ENCODE measurements at regions not wholly inside any gene's neighbourhood (a gene's known extent, or its start where the extent isn't known, plus 50 kb on each side); places are given as distances from the start of the nearest gene placed in this dataset.
"Not testable (repeated sequence)": the region's sequence is repeated elsewhere in the genome, so short reads cannot be mapped to it uniquely, and the experiment has no call there.

- Histone ChIP-seq H3K9me3 (replicated peaks; ENCODE audit: control insufficient read depth, insufficient read depth, low read length) (no peaks in the 10 kb centered on the region), H3K9ac (replicated peaks; ENCODE audit: extremely low read depth, insufficient read depth, low read length) (no peak overlapping the region), H4K20me1 (replicated peaks; ENCODE audit: control insufficient read depth, extremely low read depth, insufficient read depth, low read length) (no peaks in the 10 kb centered on the region), H3K27ac (ENCODE audit: insufficient read depth, low read depth, low read length) (no peak overlapping the region), H3K4me1 (ENCODE audit: control insufficient read depth, extremely low read depth, insufficient read depth, low read length) (no peaks in the 10 kb centered on the region), H3K4me2 (ENCODE audit: insufficient read depth, low read length) (no peak overlapping the region), H2AFZ (ENCODE audit: low read depth, low read length) (no peak overlapping the region), H3K36me3 (ENCODE audit: control insufficient read depth in 2 of 2, extremely low read depth in 1 of 2, insufficient read depth in 2 of 2, low read length in 2 of 2) (no peaks in the 10 kb centered on the region), H3K27me3 (ENCODE audit: control insufficient read depth in 2 of 2, insufficient read depth in 2 of 2, low read length in 2 of 2) (no peaks in the 10 kb centered on the region), H3K4me3 (replicated peaks in 1 of 3; ENCODE audit: insufficient read depth in 1 of 3, low read depth in 1 of 3, low read length in 3 of 3) (no peak overlapping the region), H3K9me1 (replicated peaks; ENCODE audit: control insufficient read depth, extremely low read depth, insufficient read depth, low read length) (no peaks in the 10 kb centered on the region), H3K79me2 (ENCODE audit: control insufficient read depth, insufficient read depth, low read length) (no peaks in the 10 kb centered on the region)
- dilution Hi-C loops (cut with MboI; ENCODE audit: extremely low pct_ligation_motif_present, low sequenced_read_pairs): no loop called here
- POLR2A ChIA-PET: no interaction called here
- CTCF ChIA-PET: no interaction called here
- FAIRE-seq (no peak), DNase-seq (ENCODE audit: low read depth, low spot score) (no peak)
- TF ChIP-seq CTCF (IDR thresholded peaks at IDR 0.05; ENCODE audit: extremely low read depth in 1 of 2, insufficient read depth in 1 of 2, low read depth in 1 of 2, low read length in 2 of 2) (no peak), MAX (IDR thresholded peaks at IDR 0.05; ENCODE audit: insufficient read depth, insufficient read length) (no peak)
- no TSS peak for BruUV-seq (replicated peaks)
- intact Hi-C loops (cut with micrococcal nuclease): no loop called here
Measured at GRCh38 chr9:32200241-32200640, 184.2 kb upstream of the ACO1 start.

GRCh38 chr9:32200896-32201295 lies 183.5 kb upstream of the ACO1 start:
- dilution Hi-C loops (cut with MboI; ENCODE audit: extremely low pct_ligation_motif_present, low sequenced_read_pairs): no loop called here
- no peaks in the 10 kb centered on the region for H3K36me3 ChIP-seq (ENCODE audit: control insufficient read depth in 2 of 2, extremely low read depth in 1 of 2, insufficient read depth in 2 of 2, low read length in 2 of 2)
- DNase-seq (ENCODE audit: low read depth, low spot score) (no peak), FAIRE-seq (no peak)
- ChIA-PET CTCF (no interaction called here), POLR2A (no interaction called here)
- no peaks in the 10 kb centered on the region for H3K9me1 ChIP-seq (replicated peaks; ENCODE audit: control insufficient read depth, extremely low read depth, insufficient read depth, low read length)
- no peak overlapping the region for H3K4me2 ChIP-seq (ENCODE audit: insufficient read depth, low read length)
- H3K27ac ChIP-seq (ENCODE audit: insufficient read depth, low read depth, low read length): no peak overlapping the region
- intact Hi-C loops (cut with micrococcal nuclease): no loop called here
- H3K4me1 ChIP-seq (ENCODE audit: control insufficient read depth, extremely low read depth, insufficient read depth, low read length): no peaks in the 10 kb centered on the region
- no peak for TF ChIP-seq EZH2 (IDR thresholded peaks at IDR 0.05; ENCODE audit: borderline replicate concordance, low read depth, low read length, severe bottlenecking)
- TF ChIP-seq FOS (IDR thresholded peaks at IDR 0.05; ENCODE audit: borderline replicate concordance, insufficient read depth, low read length): no peak
- TF ChIP-seq JUN (IDR thresholded peaks at IDR 0.05; ENCODE audit: borderline replicate concordance, insufficient read depth, insufficient read length, low read depth): no peak
- no peak for TF ChIP-seq POLR2AphosphoS5 (IDR thresholded peaks at IDR 0.05; ENCODE audit: insufficient read depth, low read depth, low read length)
- no peak for TF ChIP-seq MYC (IDR thresholded peaks at IDR 0.05; ENCODE audit: low read depth, low read length)
- TF ChIP-seq MAX (IDR thresholded peaks at IDR 0.05; ENCODE audit: insufficient read depth, insufficient read length): no peak
- H2AFZ ChIP-seq (ENCODE audit: low read depth, low read length): no peak overlapping the region
- H3K27me3 ChIP-seq (ENCODE audit: control insufficient read depth in 2 of 2, insufficient read depth in 2 of 2, low read length in 2 of 2): no peaks in the 10 kb centered on the region
- no peak overlapping the region for H3K9ac ChIP-seq (replicated peaks; ENCODE audit: extremely low read depth, insufficient read depth, low read length)
- no peaks in the 10 kb centered on the region for H3K9me3 ChIP-seq (replicated peaks; ENCODE audit: control insufficient read depth, insufficient read depth, low read length)
- H4K20me1 ChIP-seq (replicated peaks; ENCODE audit: control insufficient read depth, extremely low read depth, insufficient read depth, low read length): no peaks in the 10 kb centered on the region
- no peaks in the 10 kb centered on the region for H3K79me2 ChIP-seq (ENCODE audit: control insufficient read depth, insufficient read depth, low read length)
- H3K4me3 ChIP-seq (replicated peaks in 1 of 3; ENCODE audit: insufficient read depth in 1 of 3, low read depth in 1 of 3, low read length in 3 of 3): no peak overlapping the region
- no TSS peak for BruUV-seq (replicated peaks)

GRCh38 chr9:32209164-32209563 lies 175.3 kb upstream of the ACO1 start:
- H3K4me2 ChIP-seq (ENCODE audit: insufficient read depth, low read length); H3K9me1 ChIP-seq (replicated peaks; ENCODE audit: control insufficient read depth, extremely low read depth, insufficient read depth, low read length); BruUV-seq (replicated peaks); dilution Hi-C loops (cut with MboI; ENCODE audit: extremely low pct_ligation_motif_present, low sequenced_read_pairs); H4K20me1 ChIP-seq (replicated peaks; ENCODE audit: control insufficient read depth, extremely low read depth, insufficient read depth, low read length); CTCF ChIA-PET; H3K27ac ChIP-seq (ENCODE audit: insufficient read depth, low read depth, low read length); H2AFZ ChIP-seq (ENCODE audit: low read depth, low read length); H3K9me3 ChIP-seq (replicated peaks; ENCODE audit: control insufficient read depth, insufficient read depth, low read length); intact Hi-C loops (cut with micrococcal nuclease); H3K4me1 ChIP-seq (ENCODE audit: control insufficient read depth, extremely low read depth, insufficient read depth, low read length); POLR2A ChIA-PET; FAIRE-seq; DNase-seq (ENCODE audit: low read depth, low spot score); H3K4me3 ChIP-seq (replicated peaks in 1 of 3; ENCODE audit: insufficient read depth in 1 of 3, low read depth in 1 of 3, low read length in 3 of 3); H3K27me3 ChIP-seq (ENCODE audit: control insufficient read depth in 2 of 2, insufficient read depth in 2 of 2, low read length in 2 of 2); H3K79me2 ChIP-seq (ENCODE audit: control insufficient read depth, insufficient read depth, low read length); H3K9ac ChIP-seq (replicated peaks; ENCODE audit: extremely low read depth, insufficient read depth, low read length); H3K36me3 ChIP-seq (ENCODE audit: control insufficient read depth in 2 of 2, extremely low read depth in 1 of 2, insufficient read depth in 2 of 2, low read length in 2 of 2): not testable (repeated sequence)
